ENCODE measurements at regions not wholly inside any gene's neighbourhood (a gene's known extent, or its start where the extent isn't known, plus 50 kb on each side); places are given as distances from the start of the nearest gene placed in this dataset.

GRCh38 chr13:100755891-100756290 is 81.3 kb upstream of the TMTC4 start:
- Histone ChIP-seq H3K4me3 (no peak overlapping the region), H3K27ac (no peak overlapping the region), H3K27me3 (no peaks in the 10 kb centered on the region), H3K4me1 (no peaks in the 10 kb centered on the region), H3K36me3 (no peaks in the 10 kb centered on the region), H3K9me3 (no peaks in the 10 kb centered on the region)
- DNase-seq (no peak), ATAC-seq (ENCODE audit: low FRiP score in 2 of 2) (no peak)
- 58 to 77% methylated on average over 1 of the region's 1 CpG for WGBS, 2 donors
- no peak for TF ChIP-seq CTCF (IDR thresholded peaks at IDR 0.05)
- no peak for TF ChIP-seq EP300 (IDR thresholded peaks at IDR 0.05)
- TF ChIP-seq POLR2AphosphoS5 (IDR thresholded peaks at IDR 0.05): no peak
- TF ChIP-seq POLR2A (IDR thresholded peaks at IDR 0.05): no peak

GRCh38 chr13:100754459-100754858 is 79.9 kb upstream of the TMTC4 start:
- H3K27me3 ChIP-seq: no peaks in the 10 kb centered on the region
- WGBS, 2 donors: 84 to 87% methylated on average over 5 of the region's 5 CpGs
- H3K9me3 ChIP-seq: no peaks in the 10 kb centered on the region
- H3K4me1 ChIP-seq: no peaks in the 10 kb centered on the region
- H3K36me3 ChIP-seq: no peaks in the 10 kb centered on the region
- ATAC-seq (ENCODE audit: low FRiP score in 2 of 2) (no peak), DNase-seq (no peak)
- TF ChIP-seq EP300 (IDR thresholded peaks at IDR 0.05) (no peak), CTCF (IDR thresholded peaks at IDR 0.05) (no peak), POLR2AphosphoS5 (IDR thresholded peaks at IDR 0.05) (no peak), POLR2A (IDR thresholded peaks at IDR 0.05) (no peak)
- H3K4me3 ChIP-seq: no peak overlapping the region
- H3K27ac ChIP-seq: no peak overlapping the region

- DNase-seq (no peak), ATAC-seq (ENCODE audit: low FRiP score in 2 of 2) (no peak)
- H3K4me3 ChIP-seq: no peak overlapping the region
- TF ChIP-seq CTCF (IDR thresholded peaks at IDR 0.05): no peak
- no peak for TF ChIP-seq POLR2AphosphoS5 (IDR thresholded peaks at IDR 0.05)
- TF ChIP-seq POLR2A (IDR thresholded peaks at IDR 0.05): no peak
- no peak for TF ChIP-seq EP300 (IDR thresholded peaks at IDR 0.05)
- H3K27me3 ChIP-seq: no peaks in the 10 kb centered on the region
- 84% methylated on average over 4 of the region's 4 CpGs for WGBS, 2 donors
- H3K4me1 ChIP-seq: no peaks in the 10 kb centered on the region
- no peak overlapping the region for H3K27ac ChIP-seq
- H3K36me3 ChIP-seq: no peaks in the 10 kb centered on the region
- H3K9me3 ChIP-seq: no peaks in the 10 kb centered on the region
Observed at GRCh38 chr13:100753376-100753775, 78.8 kb upstream of the TMTC4 start.

GRCh38 chr13:100751826-100752225 is 77.2 kb upstream of the TMTC4 start:
- Histone ChIP-seq H3K36me3 (no peaks in the 10 kb centered on the region), H3K27ac (no peak overlapping the region), H3K9me3 (no peaks in the 10 kb centered on the region), H3K4me3 (no peak overlapping the region), H3K4me1 (no peaks in the 10 kb centered on the region), H3K27me3 (no peaks in the 10 kb centered on the region)
- ATAC-seq (ENCODE audit: low FRiP score in 2 of 2): no peak
- 82 to 86% methylated on average over 13 of the region's 13 CpGs for WGBS, 2 donors
- no peak for TF ChIP-seq POLR2AphosphoS5 (IDR thresholded peaks at IDR 0.05)
- no peak for TF ChIP-seq CTCF (IDR thresholded peaks at IDR 0.05)
- no peak for TF ChIP-seq EP300 (IDR thresholded peaks at IDR 0.05)
- no peak for TF ChIP-seq POLR2A (IDR thresholded peaks at IDR 0.05)
- peak in 1 of 2 donors; percentile 21 for DNase-seq

- 89 to 94% methylated on average over 6 of the region's 6 CpGs for WGBS, 2 donors
- DNase-seq (no peak), ATAC-seq (ENCODE audit: low FRiP score in 2 of 2) (no peak)
- Histone ChIP-seq H3K36me3 (no peaks in the 10 kb centered on the region), H3K4me3 (no peak overlapping the region), H3K27me3 (no peaks in the 10 kb centered on the region), H3K27ac (no peak overlapping the region), H3K4me1 (no peaks in the 10 kb centered on the region), H3K9me3 (no peaks in the 10 kb centered on the region)
- TF ChIP-seq EP300 (IDR thresholded peaks at IDR 0.05): no peak
- no peak for TF ChIP-seq CTCF (IDR thresholded peaks at IDR 0.05)
- no peak for TF ChIP-seq POLR2A (IDR thresholded peaks at IDR 0.05)
- TF ChIP-seq POLR2AphosphoS5 (IDR thresholded peaks at IDR 0.05): no peak
Observed at GRCh38 chr13:100746953-100747683, 72.5 kb upstream of the TMTC4 start.
